OCI-LY7 (cell line): ENCODE measurements at regions not wholly inside any gene's neighbourhood (a gene's known extent, or its start where the extent isn't known, plus 50 kb on each side); places are given as distances from the start of the nearest gene placed in this dataset.

ENCODE experiments used
- BruUV-seq: library from RNA; stranded (reverse); fragments of 400-500 nt; replicated peaks from 2 replicates; lab custom pipeline; 2021; lab: Mats Ljungman, UMichigan
- CTCF ChIA-PET: fragments of 300-600 bp; sonication (Branson Sonifier 250); formaldehyde crosslinking; loops from one replicate; lab custom pipeline; 2022; ENCODE audit warnings: antibody characterized with exemption; ENCODE audit not compliant: unreplicated experiment; lab: Charles Lee
- POLR2A ChIA-PET: fragments of 300-600 bp; sonication (Branson Sonifier 250); formaldehyde crosslinking; loops from one replicate; lab custom pipeline; 2022; ENCODE audit warnings: antibody characterized with exemption; lab: Charles Lee
- DNase-seq: peaks from one replicate; pipeline ENCODE4 v3.0.0-alpha.2; 2015; ENCODE audit warnings: low spot score
- H2AFZ ChIP-seq: fragments of 200-600 bp; sonication (generic), shearing (Covaris generic); 2 replicates; pipeline ENCODE4 v1.6.1; 2014; ENCODE audit warnings: mild to moderate bottlenecking, antibody characterized with exemption, low read length, moderate library complexity
- H3K27ac ChIP-seq: fragments of 200-600 bp; sonication (generic); 2 replicates; pipeline ENCODE4 v1.5.1; 2014; ENCODE audit warnings: mixed run types, low read depth, mild to moderate bottlenecking, moderate library complexity, low read length, inconsistent platforms; ENCODE audit not compliant: poor library complexity, severe bottlenecking
- H3K36me3 ChIP-seq: fragments of 200-600 bp; sonication (generic); 2 replicates; pipeline ENCODE4 v1.6.1; 2014; ENCODE audit warnings: mild to moderate bottlenecking, antibody characterized with exemption, low read length, moderate library complexity, mixed read lengths; ENCODE audit not compliant: insufficient read depth
- H3K4me1 ChIP-seq: fragments of 200-600 bp; sonication (generic); 2 replicates; pipeline ENCODE4 v1.5.1; 2014; ENCODE audit warnings: mild to moderate bottlenecking, low read length; ENCODE audit not compliant: insufficient read depth, poor library complexity, severe bottlenecking
- H3K4me2 ChIP-seq: fragments of 200-600 bp; sonication (generic); 2 replicates; pipeline ENCODE4 v1.6.1; 2014; ENCODE audit warnings: mild to moderate bottlenecking, low read length
- H3K4me3 ChIP-seq: fragments of 200-600 bp; sonication (generic); 2 replicates; pipeline ENCODE4 v1.5.1; 2014; ENCODE audit warnings: mild to moderate bottlenecking, low read depth, low read length; ENCODE audit not compliant: poor library complexity, severe bottlenecking
- H3K79me2 ChIP-seq: fragments of 200-600 bp; sonication (generic); 2 replicates; pipeline ENCODE4 v1.6.1; 2016; ENCODE audit warnings: low read depth, mild to moderate bottlenecking, low read length, moderate library complexity, mixed read lengths; ENCODE audit not compliant: insufficient read depth
- H3K9me2 ChIP-seq: fragments of 200-600 bp; sonication (generic); 2 replicates; pipeline ENCODE4 v1.6.1; 2016; ENCODE audit warnings: mild to moderate bottlenecking, low read length, mixed read lengths; ENCODE audit not compliant: insufficient read depth
- H3K9me3 ChIP-seq: fragments of 200-600 bp; sonication (generic); 2 replicates; pipeline ENCODE4 v1.6.1; 2014; ENCODE audit warnings: mild to moderate bottlenecking, mixed run types, low read length, mixed read lengths
- H4K20me1 ChIP-seq: fragments of 200-600 bp; sonication (generic); 2 replicates; pipeline ENCODE4 v1.6.1; 2014; ENCODE audit warnings: mild to moderate bottlenecking, antibody characterized with exemption, low read length, moderate library complexity, mixed read lengths; ENCODE audit not compliant: insufficient read depth
- CTCF ChIP-seq: fragments of 200-600 bp; sonication (generic); conservative IDR thresholded peaks from 2 replicates; pipeline ENCODE4 v1.5.1; 2014; ENCODE audit warnings: mild to moderate bottlenecking, antibody characterized with exemption, low read length, moderate library complexity, mixed read lengths
- EZH2phosphoT487 ChIP-seq: fragments of 200-600 bp; sonication (generic); IDR thresholded peaks from 2 replicates; pipeline ENCODE4 v1.6.1; 2018; ENCODE audit warnings: low read depth, borderline replicate concordance, mild to moderate bottlenecking, mixed run types, antibody characterized with exemption, low read length, moderate library complexity, mixed read lengths
- intact Hi-C: fragments of 100-400 bp; cut with micrococcal nuclease; formaldehyde crosslinking; loops from one replicate; pipeline ENCODE4 v1.10.0; 2022; ENCODE audit not compliant: unreplicated experiment

- intact Hi-C loops = no loop called here
- ChIA-PET CTCF (no interaction called here), POLR2A (no interaction called here)
- H3K4me1 ChIP-seq = no peaks in the 10 kb centered on the region
- no peak overlapping the region for H2AFZ ChIP-seq
- H3K9me2 ChIP-seq = no peaks in the 10 kb centered on the region
- H3K27ac ChIP-seq = no peak overlapping the region
- H3K36me3 ChIP-seq = no peaks in the 10 kb centered on the region
- H4K20me1 ChIP-seq = no peaks in the 10 kb centered on the region
- no peaks in the 10 kb centered on the region for H3K79me2 ChIP-seq
- DNase-seq = no peak
- H3K4me3 ChIP-seq = no peak overlapping the region
- no TSS peak for BruUV-seq
- no peak overlapping the region for H3K4me2 ChIP-seq
- no peak for TF ChIP-seq EZH2phosphoT487
- no peak for TF ChIP-seq CTCF
- no peaks in the 10 kb centered on the region for H3K9me3 ChIP-seq
Observed at GRCh38 chr10:3293581-3294431, 121.2 kb upstream of the PITRM1 start.

GRCh38 chr10:3292636-3293035, 120.1 kb upstream of the PITRM1 start:
- Histone ChIP-seq H2AFZ (no peak overlapping the region), H3K9me3 (no peaks in the 10 kb centered on the region), H3K4me1 (no peaks in the 10 kb centered on the region), H3K27ac (no peak overlapping the region), H3K4me3 (no peak overlapping the region), H4K20me1 (no peaks in the 10 kb centered on the region), H3K4me2 (no peak overlapping the region), H3K36me3 (no peaks in the 10 kb centered on the region), H3K9me2 (no peaks in the 10 kb centered on the region), H3K79me2 (no peaks in the 10 kb centered on the region)
- BruUV-seq = no TSS peak
- POLR2A ChIA-PET = no interaction called here
- DNase-seq = no peak
- CTCF ChIA-PET = no interaction called here
- intact Hi-C loops = no loop called here
- TF ChIP-seq CTCF = no peak
- TF ChIP-seq EZH2phosphoT487 = no peak

- no peak for DNase-seq
- Histone ChIP-seq H4K20me1 (no peaks in the 10 kb centered on the region), H3K79me2 (no peaks in the 10 kb centered on the region), H3K4me1 (no peaks in the 10 kb centered on the region), H3K27ac (no peak overlapping the region), H3K4me3 (no peak overlapping the region), H2AFZ (no peak overlapping the region), H3K4me2 (no peak overlapping the region), H3K9me2 (no peaks in the 10 kb centered on the region), H3K9me3 (no peaks in the 10 kb centered on the region), H3K36me3 (no peaks in the 10 kb centered on the region)
- ChIA-PET CTCF (no interaction called here), POLR2A (interaction anchor here (0.7 kb wide), 1 partner anchor 471 kb away, joined by 4 read pairs; no protein-coding TSS in a partner anchor)
- TF ChIP-seq EZH2phosphoT487 = no peak
- TF ChIP-seq CTCF = no peak
- BruUV-seq = no TSS peak
- intact Hi-C loops = no loop called here
Observed at GRCh38 chr10:3290550-3290949, 118.0 kb upstream of the PITRM1 start.
